ENCODE measurements at regions not wholly inside any gene's neighbourhood (a gene's known extent, or its start where the extent isn't known, plus 50 kb on each side); places are given as distances from the start of the nearest gene placed in this dataset.

- DNase-seq (ENCODE audit: low spot score) = no peak
Observed at GRCh38 chr11:104433751-104434150, 269.8 kb upstream of the PDGFD start.

GRCh38 chr11:104432981-104433380 lies 269.0 kb upstream of the PDGFD start:
- DNase-seq (ENCODE audit: low spot score) = no peak

GRCh38 chr11:104432526-104432925 lies 268.6 kb upstream of the PDGFD start:
- no peak for DNase-seq (ENCODE audit: low spot score)

GRCh38 chr11:104422324-104422944 lies 258.5 kb upstream of the PDGFD start:
- DNase-seq (ENCODE audit: low spot score) = no peak

GRCh38 chr11:104410336-104410735 lies 246.4 kb upstream of the PDGFD start:
- DNase-seq (ENCODE audit: low spot score) = no peak

- DNase-seq (ENCODE audit: low spot score) = no peak
Observed at GRCh38 chr11:104408630-104409029, 244.7 kb upstream of the PDGFD start.

- DNase-seq (ENCODE audit: low spot score) = no peak
Observed at GRCh38 chr11:104405277-104405676, 241.3 kb upstream of the PDGFD start.

- DNase-seq (ENCODE audit: low spot score) = no peak
Observed at GRCh38 chr11:104404231-104405175, 240.6 kb upstream of the PDGFD start.

- DNase-seq (ENCODE audit: low spot score) = no peak
Observed at GRCh38 chr11:104402812-104403521, 239.0 kb upstream of the PDGFD start.

GRCh38 chr11:104394508-104394907 lies 230.6 kb upstream of the PDGFD start:
- DNase-seq (ENCODE audit: low spot score) = no peak

GRCh38 chr11:104390651-104391050 lies 226.7 kb upstream of the PDGFD start:
- no peak for DNase-seq (ENCODE audit: low spot score)

GRCh38 chr11:104385884-104386283 lies 221.9 kb upstream of the PDGFD start:
- DNase-seq (ENCODE audit: low spot score) = no peak

- no peak for DNase-seq (ENCODE audit: low spot score)
Observed at GRCh38 chr11:104380358-104380757, 216.4 kb upstream of the PDGFD start.

- no peak for DNase-seq (ENCODE audit: low spot score)
Observed at GRCh38 chr11:104372111-104372510, 208.2 kb upstream of the PDGFD start.

GRCh38 chr11:104370478-104370877 lies 206.5 kb upstream of the PDGFD start:
- DNase-seq (ENCODE audit: low spot score) = no peak

- no peak for DNase-seq (ENCODE audit: low spot score)
Observed at GRCh38 chr11:104369761-104370160, 205.8 kb upstream of the PDGFD start.

GRCh38 chr11:104366321-104366734 lies 202.4 kb upstream of the PDGFD start:
- DNase-seq (ENCODE audit: low spot score) = no peak

GRCh38 chr11:104365676-104366075 lies 201.7 kb upstream of the PDGFD start:
- DNase-seq (ENCODE audit: low spot score) = no peak

GRCh38 chr11:104361975-104362374 lies 198.0 kb upstream of the PDGFD start:
- no peak for DNase-seq (ENCODE audit: low spot score)

GRCh38 chr11:104352036-104352435 lies 188.1 kb upstream of the PDGFD start:
- no peak for DNase-seq (ENCODE audit: low spot score)

- DNase-seq (ENCODE audit: low spot score) = no peak
Observed at GRCh38 chr11:104343578-104343977, 179.6 kb upstream of the PDGFD start.

- DNase-seq (ENCODE audit: low spot score) = no peak
Observed at GRCh38 chr11:104340590-104340989, 176.6 kb upstream of the PDGFD start.

- DNase-seq (ENCODE audit: low spot score) = no peak
Observed at GRCh38 chr11:104339380-104339831, 175.5 kb upstream of the PDGFD start.

Measured in globus pallidus (tissue), 1 donor.